Uterus (tissue), 2 donors: ENCODE measurements at regions not wholly inside any gene's neighbourhood (a gene's known extent, or its start where the extent isn't known, plus 50 kb on each side); places are given as distances from the start of the nearest gene placed in this dataset.

Experiments used
- CTCF ChIP-seq, 4 experiments: fragments of 200-600 bp in 2 of 4; fragments of 450-650 bp in 2 of 4; sonication (generic) in 2 of 4; IDR thresholded peaks; one replicate each; pipeline ENCODE4 v1.5.1; 2016 to 2019; ENCODE audit warnings: antibody characterized with exemption in 4 of 4, mild to moderate bottlenecking in 2 of 4, moderate library complexity in 1 of 4
- POLR2A ChIP-seq, 2 donors: fragments of 450-650 bp; IDR thresholded peaks; one replicate each; pipeline ENCODE4 v1.6.1; 2016; ENCODE audit warnings: antibody characterized with exemption in 2 of 2, mild to moderate bottlenecking in 1 of 2, moderate library complexity in 1 of 2

- TF ChIP-seq CTCF (IDR thresholded peaks at IDR 0.05) (no peak), POLR2A (IDR thresholded peaks at IDR 0.05) (no peak)
Observed at GRCh38 chr17:34788696-34789095, 172.6 kb downstream of the CCT6B start.
